A549 (cell line): ENCODE measurements at regions not wholly inside any gene's neighbourhood (a gene's known extent, or its start where the extent isn't known, plus 50 kb on each side); places are given as distances from the start of the nearest gene placed in this dataset.

Experiments
- RCOR1 ChIP-seq: fragments of 150-350 bp; IDR thresholded peaks from 2 replicates; pipeline ENCODE4 v1.6.1; 2014; ENCODE audit warnings: antibody characterized with exemption, low read length, low read depth
- TF ChIP-seq, protein P1 (sequence below): fragments of >200 bp; sonication (Bioruptor Twin); formaldehyde crosslinking; IDR thresholded peaks from 3 replicates; pipeline ENCODE4 v1.5.1; 2016

DNA sequence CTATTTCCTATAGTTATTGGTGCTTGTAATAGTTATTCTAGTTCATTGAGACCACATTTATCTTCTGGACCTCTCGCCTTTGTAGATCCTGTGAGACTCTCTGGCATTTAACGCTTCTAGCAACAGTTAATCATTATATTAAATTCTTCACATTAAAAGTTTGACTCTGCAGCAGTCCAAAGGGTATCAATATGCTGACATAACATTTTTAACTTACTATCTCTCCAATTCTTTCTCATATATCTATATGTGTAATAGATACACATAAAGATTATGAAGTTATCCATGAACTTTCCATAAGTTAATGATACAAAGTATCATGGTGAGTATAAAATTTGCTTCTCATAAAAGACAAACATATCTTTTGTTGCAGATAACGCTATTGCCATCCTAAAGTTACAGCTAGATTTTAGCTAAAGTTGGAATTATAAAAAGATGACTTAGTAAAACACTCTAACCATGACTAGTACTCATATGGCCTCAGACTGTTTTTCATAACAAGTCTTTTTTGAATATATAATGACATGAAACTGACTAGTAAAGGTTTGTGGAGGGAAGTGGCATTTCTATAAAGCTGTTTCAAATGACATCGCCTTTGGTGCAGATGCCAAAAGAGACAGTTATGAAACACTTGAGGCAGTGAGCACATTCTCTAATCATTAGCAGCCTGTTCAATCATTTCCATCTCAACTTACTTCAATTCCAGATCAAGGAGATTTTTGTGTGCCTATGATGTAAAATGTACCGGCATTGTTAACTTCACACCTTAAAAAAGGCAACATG, 379.3 kb upstream of the CBLB start:
- TF ChIP-seq RCOR1, result no peak
- TF ChIP-seq, protein P1, sequence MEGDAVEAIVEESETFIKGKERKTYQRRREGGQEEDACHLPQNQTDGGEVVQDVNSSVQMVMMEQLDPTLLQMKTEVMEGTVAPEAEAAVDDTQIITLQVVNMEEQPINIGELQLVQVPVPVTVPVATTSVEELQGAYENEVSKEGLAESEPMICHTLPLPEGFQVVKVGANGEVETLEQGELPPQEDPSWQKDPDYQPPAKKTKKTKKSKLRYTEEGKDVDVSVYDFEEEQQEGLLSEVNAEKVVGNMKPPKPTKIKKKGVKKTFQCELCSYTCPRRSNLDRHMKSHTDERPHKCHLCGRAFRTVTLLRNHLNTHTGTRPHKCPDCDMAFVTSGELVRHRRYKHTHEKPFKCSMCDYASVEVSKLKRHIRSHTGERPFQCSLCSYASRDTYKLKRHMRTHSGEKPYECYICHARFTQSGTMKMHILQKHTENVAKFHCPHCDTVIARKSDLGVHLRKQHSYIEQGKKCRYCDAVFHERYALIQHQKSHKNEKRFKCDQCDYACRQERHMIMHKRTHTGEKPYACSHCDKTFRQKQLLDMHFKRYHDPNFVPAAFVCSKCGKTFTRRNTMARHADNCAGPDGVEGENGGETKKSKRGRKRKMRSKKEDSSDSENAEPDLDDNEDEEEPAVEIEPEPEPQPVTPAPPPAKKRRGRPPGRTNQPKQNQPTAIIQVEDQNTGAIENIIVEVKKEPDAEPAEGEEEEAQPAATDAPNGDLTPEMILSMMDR, result no peak
